DND-41 (cell line): ENCODE measurements at regions not wholly inside any gene's neighbourhood (a gene's known extent, or its start where the extent isn't known, plus 50 kb on each side); places are given as distances from the start of the nearest gene placed in this dataset.

Experiments
- EZH2 ChIP-seq: IDR thresholded peaks from 3 replicates; pipeline ENCODE4 v1.6.1; 2012; ENCODE audit warnings: borderline replicate concordance, low read depth, mild to moderate bottlenecking, moderate library complexity, low read length, inconsistent platforms; ENCODE audit not compliant: severe bottlenecking
- TF ChIP-seq, protein P1 (sequence below): IDR thresholded peaks from 2 replicates; pipeline ENCODE4 v1.5.1; 2012; ENCODE audit warnings: borderline replicate concordance, low read length, moderate library complexity, mild to moderate bottlenecking; ENCODE audit not compliant: poor library complexity, severe bottlenecking; ENCODE audit errors: extremely low read depth

DNA sequence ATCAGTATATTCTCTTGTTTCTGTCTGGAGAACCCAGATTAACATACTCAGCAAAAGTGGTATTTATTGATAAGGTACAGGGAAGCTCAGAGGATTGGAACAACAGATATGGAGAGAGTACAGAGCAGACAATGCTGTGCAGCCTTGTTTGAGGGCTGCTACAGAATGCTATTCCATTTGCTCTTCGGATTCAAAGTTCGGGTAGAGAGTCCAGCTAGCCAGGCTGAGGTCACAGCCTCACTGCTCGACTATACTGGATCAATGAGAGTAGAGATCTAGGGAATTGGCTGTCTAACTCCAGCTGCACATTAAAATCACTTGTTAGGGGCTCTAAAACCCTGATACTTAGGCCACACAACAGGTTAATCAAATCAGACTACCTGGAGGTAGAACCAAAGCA is 200.1 kb upstream of the BTBD3 start:
- TF ChIP-seq, protein P1, sequence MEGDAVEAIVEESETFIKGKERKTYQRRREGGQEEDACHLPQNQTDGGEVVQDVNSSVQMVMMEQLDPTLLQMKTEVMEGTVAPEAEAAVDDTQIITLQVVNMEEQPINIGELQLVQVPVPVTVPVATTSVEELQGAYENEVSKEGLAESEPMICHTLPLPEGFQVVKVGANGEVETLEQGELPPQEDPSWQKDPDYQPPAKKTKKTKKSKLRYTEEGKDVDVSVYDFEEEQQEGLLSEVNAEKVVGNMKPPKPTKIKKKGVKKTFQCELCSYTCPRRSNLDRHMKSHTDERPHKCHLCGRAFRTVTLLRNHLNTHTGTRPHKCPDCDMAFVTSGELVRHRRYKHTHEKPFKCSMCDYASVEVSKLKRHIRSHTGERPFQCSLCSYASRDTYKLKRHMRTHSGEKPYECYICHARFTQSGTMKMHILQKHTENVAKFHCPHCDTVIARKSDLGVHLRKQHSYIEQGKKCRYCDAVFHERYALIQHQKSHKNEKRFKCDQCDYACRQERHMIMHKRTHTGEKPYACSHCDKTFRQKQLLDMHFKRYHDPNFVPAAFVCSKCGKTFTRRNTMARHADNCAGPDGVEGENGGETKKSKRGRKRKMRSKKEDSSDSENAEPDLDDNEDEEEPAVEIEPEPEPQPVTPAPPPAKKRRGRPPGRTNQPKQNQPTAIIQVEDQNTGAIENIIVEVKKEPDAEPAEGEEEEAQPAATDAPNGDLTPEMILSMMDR = no peak
- no peak for TF ChIP-seq EZH2
